K562 (cell line): ENCODE measurements at regions not wholly inside any gene's neighbourhood (a gene's known extent, or its start where the extent isn't known, plus 50 kb on each side); places are given as distances from the start of the nearest gene placed in this dataset.

Experiments used
- ATAC-seq: fragments of 200-7000 bp; cut with Tn5 transposase; 3 replicates; pipeline ENCODE4 v1.9.1; 2020; ENCODE audit warnings: moderate library complexity
- BruUV-seq: library from RNA; stranded (reverse); fragments of 400-500 nt; replicated peaks from 2 replicates; lab custom pipeline; 2021; lab: Mats Ljungman, UMichigan
- CTCF ChIA-PET: fragments of 300-600 bp; formaldehyde crosslinking; extraction: SDS; loops from one replicate; lab custom pipeline; 2021; ENCODE audit warnings: low intra/inter-chr PET ratio; lab: Yijun Ruan, JAX
- POLR2A ChIA-PET: fragments of 300-600, 350-650 bp; sonication (Branson Sonifier 250); formaldehyde crosslinking; extraction: SDS; loops from one replicate; lab custom pipeline; 2021; ENCODE audit warnings: antibody characterized with exemption, inconsistent platforms; lab: Yijun Ruan, JAX
- DNase-seq, 4 experiments: peaks; one replicate each; pipeline versions ENCODE4 v3.0.0 to v3.0.0-alpha.2; 2011 to 2018; ENCODE audit warnings: low spot score in 3 of 4, mixed read lengths in 3 of 4; ENCODE audit errors: extremely low read depth in 1 of 4
- FAIRE-seq: peaks from 2 replicates; lab custom pipeline; 2011; peaks lifted over from hg19 to GRCh38; lab: Jason Lieb, UNC
- H2AFZ ChIP-seq: 2 replicates; pipeline ENCODE4 v1.6.0; 2011; ENCODE audit warnings: low read depth, low read length, control low read depth, inconsistent platforms
- H3K27ac ChIP-seq: fragments of 200-600 bp; 3 replicates; pipeline ENCODE4 v1.8.0; 2011; ENCODE audit warnings: low read depth, mild to moderate bottlenecking, control low read depth, inconsistent platforms, low read length, moderate library complexity, mixed read lengths; ENCODE audit errors: extremely low read depth
- H3K27me3 ChIP-seq, 2 experiments: fragments of 300-600 bp in 1 of 2; 2 replicates in 1 of 2; 3 replicates in 1 of 2; pipeline versions ENCODE4 v1.6.0 to v1.8.0; 2011; ENCODE audit warnings: inconsistent platforms in 2 of 2, low read length in 2 of 2, mild to moderate bottlenecking in 1 of 2, mixed read lengths in 1 of 2, moderate library complexity in 1 of 2; ENCODE audit not compliant: control insufficient read depth in 2 of 2, insufficient read depth in 2 of 2
- H3K36me3 ChIP-seq: fragments of 300-600 bp; 3 replicates; pipeline ENCODE4 v1.8.0; 2011; ENCODE audit warnings: mild to moderate bottlenecking, low read length, inconsistent platforms; ENCODE audit not compliant: control insufficient read depth, insufficient read depth
- H3K4me1 ChIP-seq, 2 experiments: fragments of 200-600 bp in 1 of 2; replicated peaks in 1 of 2; 2 replicates in 1 of 2; 3 replicates in 1 of 2; pipeline versions ENCODE4 v1.5.1 to v1.8.0; 2011; ENCODE audit warnings: inconsistent platforms in 2 of 2, low read length in 2 of 2, mild to moderate bottlenecking in 1 of 2, mixed read lengths in 1 of 2, moderate library complexity in 1 of 2; ENCODE audit not compliant: control insufficient read depth in 2 of 2, insufficient read depth in 2 of 2
- H3K4me2 ChIP-seq: 2 replicates; pipeline ENCODE4 v1.6.1; 2011; ENCODE audit warnings: low read length, control low read depth, inconsistent platforms, mixed read lengths; ENCODE audit not compliant: insufficient read depth
- H3K4me3 ChIP-seq: fragments of 200-600 bp; sonication (generic), shearing (Covaris generic); 2 replicates; pipeline ENCODE4 v1.5.1; 2016; ENCODE audit warnings: control low read depth, inconsistent platforms
- H3K79me2 ChIP-seq: fragments of 200-600 bp; 3 replicates; pipeline ENCODE4 v1.8.0; 2011; ENCODE audit warnings: low read length, inconsistent platforms; ENCODE audit not compliant: control insufficient read depth, insufficient read depth
- H3K9ac ChIP-seq, 2 experiments: 2 replicates each; pipeline versions ENCODE4 v1.6.0 to v1.6.1; 2011; ENCODE audit warnings: low read depth in 2 of 2, low read length in 2 of 2, control low read depth in 1 of 2, inconsistent platforms in 1 of 2, mild to moderate bottlenecking in 1 of 2, mixed read lengths in 1 of 2; ENCODE audit not compliant: insufficient read depth in 1 of 2
- H3K9me1 ChIP-seq: one replicate; pipeline ENCODE4 v1.6.0; 2011; ENCODE audit warnings: inconsistent platforms, mild to moderate bottlenecking, low read length, moderate library complexity; ENCODE audit not compliant: control insufficient read depth, insufficient read depth
- H3K9me3 ChIP-seq: replicated peaks from 2 replicates; pipeline ENCODE4 v1.5.1; 2011; ENCODE audit warnings: low read depth, low read length, inconsistent platforms; ENCODE audit not compliant: control insufficient read depth, insufficient read depth
- H4K20me1 ChIP-seq: replicated peaks from 2 replicates; pipeline ENCODE4 v1.6.1; 2011; ENCODE audit warnings: low read length, inconsistent platforms, mixed read lengths; ENCODE audit not compliant: control insufficient read depth, insufficient read depth
- FOXK2 ChIP-seq, 2 experiments: fragments of 450-650 bp; IDR thresholded peaks in 1 of 2; conservative IDR thresholded peaks in 1 of 2; 2 replicates each; pipeline ENCODE4 v1.6.1; 2016; ENCODE audit warnings: low read depth in 2 of 2, mild to moderate bottlenecking in 1 of 2
- FOXM1 ChIP-seq, 2 experiments: fragments of 450-650 bp in 1 of 2; sonication (generic) in 1 of 2; formaldehyde crosslinking in 1 of 2; IDR thresholded peaks; 2 replicates each; pipeline versions ENCODE4 v1.6.1 to v1.9.0; 2017 to 2022; ENCODE audit warnings: low read depth in 2 of 2, mild to moderate bottlenecking in 2 of 2, missing genetic modification reagents in 1 of 2, moderate library complexity in 1 of 2
- HDAC6 ChIP-seq: IDR thresholded peaks from 2 replicates; pipeline ENCODE4 v1.6.1; 2012; ENCODE audit warnings: low read depth, mild to moderate bottlenecking, control low read depth, inconsistent platforms, low read length, moderate library complexity
- IRF1 ChIP-seq: sonication (generic); formaldehyde crosslinking; IDR thresholded peaks from 2 replicates; pipeline ENCODE4 v1.8.0; 2022; ENCODE audit warnings: missing genetic modification reagents, mild to moderate bottlenecking, borderline replicate concordance
- MAFK ChIP-seq: IDR thresholded peaks from 2 replicates; pipeline ENCODE4 v1.6.1; 2011; ENCODE audit warnings: low read length, improper control_type of control experiment
- NKRF ChIP-seq: fragments of 450-650 bp; IDR thresholded peaks from 2 replicates; pipeline ENCODE4 v1.6.1; 2016; ENCODE audit warnings: borderline replicate concordance
- STAG1 ChIP-seq: sonication (generic); formaldehyde crosslinking; IDR thresholded peaks from 2 replicates; pipeline ENCODE4 v1.5.0; 2020; ENCODE audit warnings: missing genetic modification reagents, borderline replicate concordance
- TBP ChIP-seq: optimal IDR thresholded peaks from 2 replicates; pipeline ENCODE3; 2011; ENCODE audit warnings: low read depth, low read length, improper control_type of control experiment
- ZNF551 ChIP-seq: fragments of 250-450 bp; sonication (Bioruptor Pico); IDR thresholded peaks from 2 replicates; pipeline ENCODE4 v1.5.0; 2021; ENCODE audit warnings: mild to moderate bottlenecking, moderate library complexity
- ZNF57 ChIP-seq: fragments of 450-650 bp; formaldehyde crosslinking; IDR thresholded peaks from 2 replicates; pipeline ENCODE4 v1.4.0; 2020; ENCODE audit warnings: mild to moderate bottlenecking, moderate library complexity
- ZNF644 ChIP-seq: fragments of 200-800 bp; sonication (Bioruptor generic); IDR thresholded peaks from 2 replicates; pipeline ENCODE4 v1.6.1; 2016; ENCODE audit warnings: low read depth, missing genetic modification characterization, missing compliant biosample characterization
- WGBS: fragments of 100-300 bp; shearing (Covaris generic); methylation state at CpG from one replicate; pipeline ENCODE4 v1.1.6; 2016; ENCODE audit warnings: low coverage, mixed read lengths; ENCODE audit not compliant: insufficient coverage; ENCODE audit errors: missing lambda C conversion rate; 5-methylcytosine and 5-hydroxymethylcytosine counted together
- in situ Hi-C: fragments of 300-500 bp; cut with MboI; formaldehyde crosslinking; loops from 4 replicates; pipeline ENCODE4 v1.15.0; 2018; ENCODE audit warnings: inconsistent platforms, mixed read lengths
- intact Hi-C: fragments of 100-400 bp; cut with micrococcal nuclease; formaldehyde crosslinking; loops from 2 replicates; pipeline ENCODE4 v1.14.2; 2022

- TF ChIP-seq ZNF551 (CRISPR knock-in tag): no peak
- no peak for TF ChIP-seq FOXM1 (IDR thresholded peaks at IDR 0.05; ENCODE audit: low read depth)
- no peak for TF ChIP-seq FOXM1 (CRISPR knock-in tag; IDR thresholded peaks at IDR 0.05; ENCODE audit: low read depth)
Measured at GRCh38 chr3:20569310-20569709, 383.3 kb upstream of the SGO1 start (continued).

- Histone ChIP-seq H3K4me2 (no peak overlapping the region), H3K27me3 (no peaks in the 10 kb centered on the region), H3K4me3 (no peak overlapping the region), H3K27ac (no peak overlapping the region), H3K9me1 (no peaks in the 10 kb centered on the region), H3K9me3 (no peaks in the 10 kb centered on the region), H3K4me1 (no peaks in the 10 kb centered on the region), H3K79me2 (no peaks in the 10 kb centered on the region), H3K36me3 (no peaks in the 10 kb centered on the region), H2AFZ (no peak overlapping the region), H3K9ac (no peak overlapping the region), H4K20me1 (no peaks in the 10 kb centered on the region)
- ATAC-seq: no peak
- DNase-seq: no peak
- intact Hi-C loops: no loop called here
- ChIA-PET CTCF (no interaction called here), POLR2A (no interaction called here)
- in situ Hi-C loops: no loop called here
- no TSS peak for BruUV-seq
- TF ChIP-seq TBP: no peak
- 2% methylated on average over 3 of the region's 3 CpGs for WGBS
- FAIRE-seq: no peak
Measured at GRCh38 chr3:20564966-20565365, 379.0 kb upstream of the SGO1 start.

GRCh38 chr3:20563985-20564384 is 378.0 kb upstream of the SGO1 start:
- in situ Hi-C loops: no loop called here
- H3K27me3 ChIP-seq: no peaks in the 10 kb centered on the region
- no peaks in the 10 kb centered on the region for H3K9me3 ChIP-seq
- H3K4me2 ChIP-seq: no peak overlapping the region
- BruUV-seq: no TSS peak
- H4K20me1 ChIP-seq: no peaks in the 10 kb centered on the region
- H3K4me3 ChIP-seq: no peak overlapping the region
- no peaks in the 10 kb centered on the region for H3K9me1 ChIP-seq
- no peaks in the 10 kb centered on the region for H3K4me1 ChIP-seq
- no peaks in the 10 kb centered on the region for H3K79me2 ChIP-seq
- ChIA-PET CTCF (no interaction called here), POLR2A (no interaction called here)
- H3K36me3 ChIP-seq: no peaks in the 10 kb centered on the region
- ATAC-seq: no peak
- FAIRE-seq: peak; percentile 15
- H3K9ac ChIP-seq: no peak overlapping the region
- WGBS: 4% methylated on average over 2 of the region's 2 CpGs
- no peak overlapping the region for H3K27ac ChIP-seq
- DNase-seq: no peak
- intact Hi-C loops: no loop called here
- H2AFZ ChIP-seq: no peak overlapping the region
- no peak for TF ChIP-seq ZNF57 (CRISPR knock-in tag)
- TF ChIP-seq IRF1 (CRISPR knock-in tag): no peak
- no peak for TF ChIP-seq STAG1
- no peak for TF ChIP-seq HDAC6
- no peak for TF ChIP-seq NKRF
- TF ChIP-seq ZNF644 (tag): no peak
- no peak for TF ChIP-seq FOXK2 (conservative IDR thresholded peaks at IDR 0.05 in 1 of 2, IDR thresholded peaks at IDR 0.05 in 1 of 2; ENCODE audit: low read depth in 2 of 2)
- peak; percentile 92 for TF ChIP-seq MAFK
